CD4-positive, alpha-beta T cell (primary cell): ENCODE measurements at regions not wholly inside any gene's neighbourhood (a gene's known extent, or its start where the extent isn't known, plus 50 kb on each side); places are given as distances from the start of the nearest gene placed in this dataset.

Source experiments
- ATAC-seq: fragments of 200-7000 bp; cut with Tn5 transposase; one replicate; pipeline ENCODE4 v1.10.0; 2022; ENCODE audit warnings: mild to moderate bottlenecking; ENCODE audit not compliant: poor library complexity
- CTCF ChIA-PET: fragments of 350-600 bp; sonication (Branson Sonifier 250); formaldehyde crosslinking; loops from one replicate; lab custom pipeline; 2021; ENCODE audit warnings: antibody characterized with exemption, inconsistent platforms; lab: Charles Lee
- POLR2A ChIA-PET: fragments of 350-600 bp; sonication (Branson Sonifier 250); formaldehyde crosslinking; loops from one replicate; lab custom pipeline; 2021; ENCODE audit warnings: antibody characterized with exemption, inconsistent platforms; lab: Charles Lee
- DNase-seq, 14 experiments: peaks; one replicate each; pipeline ENCODE4 v3.0.0-alpha.2; 2013 to 2020; ENCODE audit warnings: mixed read lengths in 2 of 14
- H3K27ac ChIP-seq, 2 donors: one replicate each; pipeline versions ENCODE4 v1.5.1 to v1.7.0; 2013; ENCODE audit warnings: low read length in 2 of 2, low read depth in 1 of 2, mild to moderate bottlenecking in 1 of 2
- H3K27me3 ChIP-seq, 2 experiments: 1 replicate in 1 of 2; 2 replicates in 1 of 2; pipeline versions ENCODE4 v1.6.1 to v1.7.0; 2013; ENCODE audit warnings: low read length in 2 of 2, control low read depth in 1 of 2, mild to moderate bottlenecking in 1 of 2, moderate library complexity in 1 of 2; ENCODE audit not compliant: insufficient read depth in 2 of 2, control insufficient read depth in 1 of 2
- H3K36me3 ChIP-seq: one replicate; pipeline ENCODE4 v1.6.1; 2013; ENCODE audit warnings: low read length, control low read depth; ENCODE audit not compliant: insufficient read depth
- H3K4me1 ChIP-seq: one replicate; pipeline ENCODE4 v1.6.1; 2013; ENCODE audit warnings: low read length, control low read depth; ENCODE audit not compliant: insufficient read depth
- H3K4me3 ChIP-seq: one replicate; pipeline ENCODE4 v1.5.1; 2013; ENCODE audit warnings: mild to moderate bottlenecking, low read length, moderate library complexity
- H3K9me3 ChIP-seq, 2 experiments: 1 replicate in 1 of 2; 2 replicates in 1 of 2; pipeline versions ENCODE4 v1.6.1 to v1.7.0; 2013; ENCODE audit warnings: low read length in 2 of 2, mild to moderate bottlenecking in 2 of 2, control low read depth in 1 of 2, moderate library complexity in 1 of 2; ENCODE audit not compliant: control insufficient read depth in 1 of 2, insufficient read depth in 1 of 2
- H3K27ac Mint-ChIP-seq: one replicate; pipeline ENCODE4 v1.8.0; 2020; ENCODE audit warnings: mixed read lengths
- H3K27me3 Mint-ChIP-seq: one replicate; pipeline ENCODE4 v1.8.0; 2021; ENCODE audit warnings: mixed read lengths
- H3K36me3 Mint-ChIP-seq: one replicate; pipeline ENCODE4 v1.8.0; 2021; ENCODE audit warnings: low read depth, mixed read lengths
- H3K4me1 Mint-ChIP-seq: one replicate; pipeline ENCODE4 v1.8.0; 2021; ENCODE audit warnings: low read depth, mixed read lengths
- H3K4me3 Mint-ChIP-seq: one replicate; pipeline ENCODE4 v1.8.0; 2020; ENCODE audit warnings: mild to moderate bottlenecking, mixed read lengths
- H3K9me3 Mint-ChIP-seq: one replicate; pipeline ENCODE4 v1.8.0; 2020; ENCODE audit warnings: mixed read lengths
- intact Hi-C, 2 experiments: fragments of 100-400 bp; cut with DNase I in 1 of 2; cut with micrococcal nuclease in 1 of 2; formaldehyde crosslinking; loops; one replicate each; pipeline versions ENCODE4 v1.15.1 to v1.9.0; 2023 to 2025; cut with DNase I, micrococcal nuclease
- TF ChIP-seq, protein P1 (sequence below): fragments of 200-600 bp; IDR thresholded peaks from one replicate; pipeline ENCODE4 v1.8.0; 2022; ENCODE audit warnings: antibody characterized with exemption, mild to moderate bottlenecking

DNA sequence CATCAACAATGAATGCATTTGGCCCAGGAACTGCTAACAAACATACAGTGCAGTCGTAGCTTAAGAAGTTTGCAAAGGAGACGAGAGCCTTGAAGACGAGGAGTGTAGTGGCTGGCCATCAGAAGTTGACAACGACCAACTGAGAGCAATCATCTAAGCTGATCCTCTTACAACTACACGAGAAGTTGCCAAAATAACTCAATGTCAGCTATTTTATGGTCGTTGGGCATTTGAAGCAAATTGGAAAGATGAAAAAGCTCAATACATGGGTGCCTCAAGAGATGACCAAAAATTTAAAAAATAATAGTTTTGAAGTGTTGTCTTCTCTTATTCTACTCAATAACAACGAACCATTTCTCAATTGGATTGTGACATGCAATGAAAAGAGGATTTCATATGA lies 757.7 kb upstream of the CHD1 start:
- Mint-ChIP-seq H3K9me3 (peaks cover 1% of the 10 kb centered on the region), H3K36me3 (no peaks in the 10 kb centered on the region), H3K4me3 (no peak overlapping the region), H3K4me1 (no peaks in the 10 kb centered on the region), H3K27me3 (no peaks in the 10 kb centered on the region), H3K27ac (no peak overlapping the region)
- H3K36me3 ChIP-seq = no peaks in the 10 kb centered on the region
- CTCF ChIA-PET = no interaction called here
- no peaks in the 10 kb centered on the region for H3K9me3 ChIP-seq
- H3K27me3 ChIP-seq = no peaks in the 10 kb centered on the region
- ATAC-seq = no peak
- H3K27ac ChIP-seq = no peak overlapping the region
- intact Hi-C loops = no loop called here
- no peak for DNase-seq
- TF ChIP-seq, protein P1, sequence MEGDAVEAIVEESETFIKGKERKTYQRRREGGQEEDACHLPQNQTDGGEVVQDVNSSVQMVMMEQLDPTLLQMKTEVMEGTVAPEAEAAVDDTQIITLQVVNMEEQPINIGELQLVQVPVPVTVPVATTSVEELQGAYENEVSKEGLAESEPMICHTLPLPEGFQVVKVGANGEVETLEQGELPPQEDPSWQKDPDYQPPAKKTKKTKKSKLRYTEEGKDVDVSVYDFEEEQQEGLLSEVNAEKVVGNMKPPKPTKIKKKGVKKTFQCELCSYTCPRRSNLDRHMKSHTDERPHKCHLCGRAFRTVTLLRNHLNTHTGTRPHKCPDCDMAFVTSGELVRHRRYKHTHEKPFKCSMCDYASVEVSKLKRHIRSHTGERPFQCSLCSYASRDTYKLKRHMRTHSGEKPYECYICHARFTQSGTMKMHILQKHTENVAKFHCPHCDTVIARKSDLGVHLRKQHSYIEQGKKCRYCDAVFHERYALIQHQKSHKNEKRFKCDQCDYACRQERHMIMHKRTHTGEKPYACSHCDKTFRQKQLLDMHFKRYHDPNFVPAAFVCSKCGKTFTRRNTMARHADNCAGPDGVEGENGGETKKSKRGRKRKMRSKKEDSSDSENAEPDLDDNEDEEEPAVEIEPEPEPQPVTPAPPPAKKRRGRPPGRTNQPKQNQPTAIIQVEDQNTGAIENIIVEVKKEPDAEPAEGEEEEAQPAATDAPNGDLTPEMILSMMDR = no peak
- H3K4me3 ChIP-seq = no peak overlapping the region
- no peaks in the 10 kb centered on the region for H3K4me1 ChIP-seq
- POLR2A ChIA-PET = no interaction called here

DNA sequence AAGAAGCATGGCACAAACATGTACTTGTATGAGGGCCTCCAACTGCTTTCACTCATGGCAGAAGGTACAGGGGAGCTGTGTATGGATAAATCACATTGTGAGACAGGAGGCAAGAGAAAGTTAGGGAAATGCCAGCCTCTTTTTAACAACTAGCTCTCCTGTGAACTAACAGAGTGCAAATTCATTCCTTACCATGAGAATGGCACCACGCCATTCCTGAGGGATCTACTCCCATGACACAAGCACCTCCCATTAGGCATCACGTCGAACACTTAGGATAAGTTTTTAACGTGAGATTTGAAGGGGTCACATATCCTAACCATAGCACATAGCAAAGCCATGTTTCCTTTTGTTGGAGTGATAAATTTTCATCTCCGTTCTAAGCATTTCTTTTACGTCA lies 747.2 kb upstream of the CHD1 start:
- Histone ChIP-seq H3K4me1 (no peaks in the 10 kb centered on the region), H3K36me3 (no peaks in the 10 kb centered on the region), H3K27ac (no peak overlapping the region), H3K9me3 (no peaks in the 10 kb centered on the region), H3K27me3 (no peaks in the 10 kb centered on the region), H3K4me3 (no peak overlapping the region)
- intact Hi-C loops = no loop called here
- ChIA-PET POLR2A (no interaction called here), CTCF (no interaction called here)
- DNase-seq (no peak), ATAC-seq (no peak)
- H3K4me1 Mint-ChIP-seq = no peaks in the 10 kb centered on the region
- no peaks in the 10 kb centered on the region for H3K36me3 Mint-ChIP-seq
- no peak overlapping the region for H3K4me3 Mint-ChIP-seq
- H3K9me3 Mint-ChIP-seq = no peaks in the 10 kb centered on the region
- TF ChIP-seq, protein P1 = no peak
- H3K27me3 Mint-ChIP-seq = no peaks in the 10 kb centered on the region
- H3K27ac Mint-ChIP-seq = no peak overlapping the region

- ATAC-seq (no peak), DNase-seq (no peak)
- Mint-ChIP-seq H3K4me1 (no peaks in the 10 kb centered on the region), H3K27ac (no peak overlapping the region), H3K36me3 (no peaks in the 10 kb centered on the region), H3K4me3 (no peak overlapping the region), H3K27me3 (no peaks in the 10 kb centered on the region), H3K9me3 (no peaks in the 10 kb centered on the region)
- Histone ChIP-seq H3K27ac (no peak overlapping the region), H3K9me3 (no peaks in the 10 kb centered on the region), H3K36me3 (no peaks in the 10 kb centered on the region), H3K27me3 (no peaks in the 10 kb centered on the region), H3K4me1 (no peaks in the 10 kb centered on the region), H3K4me3 (no peak overlapping the region)
- CTCF ChIA-PET = no interaction called here
- TF ChIP-seq, protein P1 = no peak
- intact Hi-C loops = no loop called here
- POLR2A ChIA-PET = no interaction called here
These were observed 745.3 kb upstream of the CHD1 start for GRCh38 chr5:99674101-99674500.
